ENCODE measurements at regions not wholly inside any gene's neighbourhood (a gene's known extent, or its start where the extent isn't known, plus 50 kb on each side); places are given as distances from the start of the nearest gene placed in this dataset.

DNA sequence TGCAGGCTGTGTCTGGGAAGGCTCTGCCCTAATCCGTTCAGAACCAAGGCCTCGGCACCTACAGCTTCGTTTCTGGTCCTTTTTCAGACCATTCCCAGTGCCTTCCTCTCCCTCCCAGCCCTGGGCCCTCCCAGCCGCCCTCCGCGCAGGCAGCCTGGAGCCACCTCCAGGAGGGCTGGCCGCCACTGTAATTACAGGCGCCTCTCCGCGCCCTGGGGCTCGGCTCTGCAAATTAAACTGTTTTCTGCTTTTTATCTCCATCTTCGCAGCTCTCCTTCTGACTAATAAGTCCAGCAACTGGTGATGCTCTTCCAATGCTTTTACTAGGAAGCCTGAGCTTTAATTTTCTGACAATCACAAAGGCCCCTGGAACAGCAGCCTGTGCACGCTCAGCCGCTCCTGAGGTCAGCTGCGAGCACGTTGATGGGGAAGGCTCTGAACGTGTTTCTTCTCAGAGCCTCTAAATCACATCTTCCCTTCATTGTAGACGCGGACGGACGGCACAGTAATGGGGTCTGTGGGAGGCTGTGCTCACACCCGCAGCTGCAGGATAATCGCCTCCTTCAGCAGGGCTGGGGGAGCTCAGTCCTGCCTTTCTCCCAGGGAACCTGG is 194.6 kb downstream of the DLL1 start:
- DNase-seq (ENCODE audit: low spot score): no peak

DNA sequence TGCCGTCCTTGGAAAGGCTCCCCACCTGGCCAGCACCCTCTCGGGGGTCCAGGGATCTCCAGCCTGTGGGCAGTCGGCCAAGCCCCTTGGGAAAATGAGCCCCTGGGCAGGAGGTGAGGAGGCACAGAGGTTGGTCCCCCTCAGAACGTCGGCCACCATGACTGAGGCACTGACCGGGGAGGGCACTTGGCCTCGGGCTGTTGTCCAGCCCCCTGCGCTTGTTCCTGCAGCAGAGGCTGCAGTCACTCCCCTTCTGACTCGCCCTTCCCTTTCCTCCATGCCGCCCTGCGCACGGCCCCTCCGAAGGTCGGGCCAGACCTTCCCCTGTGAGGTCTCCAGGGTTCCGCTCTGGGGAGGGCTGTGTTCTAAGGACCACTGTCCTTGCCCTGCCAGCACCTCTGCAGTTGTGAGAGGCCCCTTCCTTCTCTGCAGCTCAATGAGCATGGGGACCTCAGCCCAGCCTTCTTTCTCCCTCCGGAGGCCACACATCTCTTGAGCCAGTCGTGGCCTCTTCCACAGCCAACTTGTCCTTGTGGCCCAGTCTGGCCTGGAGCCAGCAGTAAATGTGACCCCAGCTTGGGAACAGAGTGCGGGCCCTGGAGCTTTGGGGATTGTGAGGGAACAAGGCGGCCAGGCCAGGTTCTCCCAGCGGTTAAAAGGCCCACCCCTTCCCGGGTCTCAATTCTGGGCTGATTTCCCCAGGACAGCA is 195.5 kb downstream of the DLL1 start:
- DNase-seq (ENCODE audit: low spot score): no peak

GRCh38 chr6:170094686-170095272 is 196.1 kb downstream of the DLL1 start:
- DNase-seq (ENCODE audit: low spot score): no peak

DNA sequence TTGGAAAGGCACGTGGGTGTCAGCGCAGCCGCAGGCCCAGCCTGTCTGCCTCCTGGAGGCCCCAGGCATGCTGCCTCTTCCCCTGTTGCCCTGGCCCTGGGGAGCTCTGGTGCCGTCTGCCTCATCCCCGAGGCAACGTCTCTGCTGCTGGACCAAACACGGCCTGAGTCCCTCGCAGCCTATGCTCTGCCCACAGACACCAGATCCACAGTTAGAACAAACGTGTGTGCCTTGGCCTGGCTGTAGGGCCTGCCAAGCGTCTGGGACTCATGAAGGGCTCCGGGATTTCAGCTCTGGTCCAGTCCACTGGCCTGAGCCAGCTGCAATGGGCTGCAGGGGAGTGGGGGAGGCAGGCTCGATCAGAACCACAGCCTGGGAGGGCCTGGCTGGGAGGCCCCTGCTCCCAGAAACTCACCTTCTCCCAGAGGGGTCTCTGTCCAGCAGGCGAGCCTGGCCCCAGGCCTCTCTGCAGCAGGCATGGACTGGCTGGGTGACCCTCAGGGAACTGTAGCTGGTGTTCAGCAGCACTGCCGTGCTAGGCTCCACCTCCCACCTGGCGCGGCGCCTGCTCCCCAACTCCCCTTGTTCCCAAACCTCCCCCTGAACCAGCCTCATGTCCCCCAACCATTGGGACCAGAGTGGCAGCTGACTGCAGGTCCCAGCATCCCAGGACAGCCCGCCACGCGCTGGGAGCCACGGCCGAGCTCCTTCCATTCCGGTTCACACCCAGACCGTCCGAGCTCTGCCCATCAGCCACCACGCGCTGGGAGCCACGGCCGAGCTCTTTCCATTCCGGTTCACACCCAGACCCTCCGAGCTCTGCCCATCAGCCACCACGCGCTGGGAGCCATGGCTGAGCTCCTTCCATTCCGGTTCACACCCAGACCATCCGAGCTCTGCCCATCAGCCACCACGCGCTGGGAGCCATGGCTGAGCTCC is 197.0 kb downstream of the DLL1 start:
- DNase-seq (ENCODE audit: low spot score): no peak

- DNase-seq (ENCODE audit: low spot score): no peak
Observed at GRCh38 chr6:170093276-170093657, 197.6 kb downstream of the DLL1 start.

GRCh38 chr6:170092826-170093225 is 198.1 kb downstream of the DLL1 start:
- no peak for DNase-seq (ENCODE audit: low spot score)

DNA sequence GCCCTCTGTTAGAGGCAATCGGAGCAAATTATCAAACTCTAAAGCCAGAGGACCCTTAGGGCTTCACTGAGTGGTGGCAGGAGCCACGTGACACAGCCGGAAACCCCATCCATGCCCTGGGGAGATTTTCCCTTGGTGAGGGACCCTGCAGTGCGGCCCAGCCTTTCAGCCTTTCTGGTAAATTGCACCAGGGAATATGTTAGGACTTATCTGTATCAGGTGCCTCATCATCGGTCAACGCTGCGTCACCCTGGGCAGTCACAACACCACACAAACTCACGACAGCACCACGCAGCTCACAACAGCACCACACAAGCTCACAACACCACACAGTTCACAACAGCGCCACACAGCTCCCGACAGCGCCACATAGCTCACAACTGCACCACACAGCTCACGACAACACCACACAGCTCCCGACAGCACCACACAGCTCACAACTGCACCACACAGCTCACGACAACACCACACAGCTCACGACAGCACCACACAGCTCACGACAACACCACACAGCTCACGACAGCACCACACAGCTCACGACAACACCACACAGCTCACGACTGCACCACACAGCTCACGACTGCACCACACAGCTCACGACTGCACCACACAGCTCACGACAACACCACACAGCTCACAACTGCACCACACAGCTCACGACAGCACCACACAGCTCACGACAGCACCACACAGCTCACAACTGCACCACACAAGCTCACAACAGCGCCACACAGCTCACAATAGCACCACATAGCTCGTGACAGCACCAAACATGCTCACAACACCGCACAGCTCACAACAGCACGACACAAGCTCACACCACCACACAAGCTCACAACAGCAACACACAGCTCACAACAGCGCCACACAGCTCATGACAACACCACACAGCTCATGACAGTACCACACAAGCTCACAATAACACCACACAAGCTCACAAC is 199.0 kb downstream of the DLL1 start:
- DNase-seq (ENCODE audit: low spot score): no peak

GRCh38 chr6:170091000-170091638 is 199.8 kb downstream of the DLL1 start:
- no peak for DNase-seq (ENCODE audit: low spot score)

DNA sequence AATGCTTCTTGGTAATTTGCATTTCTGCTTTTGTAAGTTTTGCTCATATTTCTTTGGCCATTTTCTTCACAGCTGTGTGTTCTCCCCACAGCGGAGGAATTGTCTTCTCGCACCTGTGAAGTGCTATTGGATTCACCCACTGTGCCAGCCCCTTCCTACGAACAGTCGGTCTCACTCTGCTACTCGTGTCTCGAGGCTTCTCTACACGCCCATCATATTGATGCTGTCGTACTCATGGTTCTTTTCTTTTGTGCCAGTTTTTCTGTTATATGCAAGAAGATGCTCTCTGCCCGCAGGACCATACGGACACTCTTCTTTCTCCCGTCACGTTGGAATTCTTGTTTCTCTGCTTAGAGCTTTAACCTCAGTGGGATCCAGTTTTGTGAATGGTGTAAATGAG is 200.3 kb downstream of the DLL1 start:
- no peak for DNase-seq (ENCODE audit: low spot score)

GRCh38 chr6:170089963-170090362 is 200.9 kb downstream of the DLL1 start:
- DNase-seq (ENCODE audit: low spot score): no peak

DNA sequence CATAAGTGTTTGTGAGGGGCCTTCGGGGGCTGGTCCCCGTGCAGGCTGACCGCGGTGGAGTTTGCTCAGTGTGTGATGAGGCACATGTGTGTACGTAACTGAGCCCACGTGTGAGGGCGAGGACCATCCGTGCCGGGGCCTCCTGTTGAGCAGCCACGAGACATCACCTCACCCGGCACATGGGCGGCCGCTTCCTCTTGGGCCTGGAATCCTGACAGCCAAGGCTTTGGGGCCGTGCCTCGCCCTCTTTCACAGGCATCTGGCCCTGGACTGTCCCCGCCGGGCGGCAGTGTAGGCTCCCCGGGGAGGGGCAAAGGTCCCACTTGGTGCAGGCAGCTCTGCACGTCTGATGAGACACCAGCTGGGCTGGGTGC is 202.3 kb downstream of the DLL1 start:
- no peak for DNase-seq (ENCODE audit: low spot score)

DNA sequence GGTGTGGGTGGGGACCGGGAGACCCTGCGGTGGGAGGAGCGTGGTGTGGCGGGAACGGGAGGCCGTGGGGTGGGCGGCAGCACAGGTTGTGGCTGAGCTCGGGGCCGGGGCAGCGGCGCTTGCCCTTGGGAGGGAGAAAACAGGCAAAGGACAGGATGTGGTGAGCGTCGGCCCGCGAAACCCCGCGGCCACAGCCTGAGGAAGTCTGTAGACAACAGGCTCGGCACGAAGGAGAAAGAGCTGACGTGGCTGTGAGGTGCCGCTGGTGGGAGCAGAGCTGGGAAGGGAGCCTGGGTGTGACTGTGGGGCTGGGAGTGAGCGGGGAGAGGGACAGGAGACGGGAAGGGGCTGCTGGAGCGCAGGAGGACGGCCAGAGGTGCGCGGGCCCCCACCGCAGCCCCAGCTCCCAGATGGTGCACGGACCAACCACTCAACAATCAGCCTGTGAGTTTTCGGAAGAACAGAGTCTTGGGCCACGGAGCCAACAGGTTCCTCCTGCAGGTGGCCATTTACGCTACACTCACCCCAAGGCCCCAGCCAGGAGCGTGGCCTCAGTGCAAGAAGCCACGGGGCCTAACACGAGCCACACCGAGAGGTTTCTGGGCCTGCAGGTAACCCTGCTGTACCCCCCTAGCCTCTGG is 202.8 kb downstream of the DLL1 start:
- DNase-seq (ENCODE audit: low spot score): peak; percentile 58

- peak; percentile 22 for DNase-seq (ENCODE audit: low spot score)
Observed at GRCh38 chr6:170087421-170087780, 203.5 kb downstream of the DLL1 start.

GRCh38 chr6:170086639-170087420 is 204.0 kb downstream of the DLL1 start:
- no peak for DNase-seq (ENCODE audit: low spot score)

DNA sequence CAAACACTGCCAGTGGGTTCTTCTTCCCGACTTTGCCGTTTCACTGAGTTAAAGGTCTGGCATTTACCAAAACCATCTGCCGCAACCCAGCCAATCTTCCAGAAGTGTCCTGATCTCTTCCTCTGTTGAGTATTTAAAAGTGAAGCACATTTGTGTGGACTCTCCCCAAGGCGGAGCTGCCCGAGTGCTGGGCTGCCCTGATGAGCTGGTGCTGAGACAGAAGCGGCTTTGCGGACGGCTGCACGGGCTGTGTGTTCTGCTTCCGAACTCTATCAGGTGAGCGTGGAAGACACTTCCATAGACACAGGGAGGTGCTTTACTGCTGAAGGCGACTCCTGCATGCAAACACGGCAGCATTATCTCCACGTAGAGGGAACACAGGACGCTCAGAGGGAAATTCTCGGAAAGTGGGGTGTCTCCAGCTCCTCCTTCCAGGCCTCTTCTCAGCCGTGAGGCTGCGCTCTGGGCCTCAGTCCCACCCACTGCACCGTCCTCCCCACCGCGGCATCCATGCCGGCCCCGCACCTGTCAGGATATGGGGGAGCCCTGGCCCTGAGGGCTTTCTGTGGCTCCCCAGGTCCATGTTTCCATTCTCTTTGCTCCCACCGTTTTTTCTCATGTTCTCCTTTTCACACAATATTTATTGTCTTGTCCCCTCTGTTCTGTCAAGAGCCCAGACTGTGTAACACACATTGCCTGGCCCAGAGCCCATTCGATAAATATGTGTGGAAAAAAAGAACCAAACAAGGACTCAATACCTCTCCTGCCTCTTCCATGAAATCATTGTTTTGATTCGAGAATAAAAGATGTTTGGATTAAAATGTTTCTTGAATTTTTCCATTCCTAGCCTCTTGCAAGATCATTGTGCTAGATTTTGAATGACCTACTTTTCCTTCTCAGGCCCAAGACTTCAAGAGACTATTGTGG is 205.1 kb downstream of the DLL1 start:
- DNase-seq (ENCODE audit: low spot score): no peak

DNA sequence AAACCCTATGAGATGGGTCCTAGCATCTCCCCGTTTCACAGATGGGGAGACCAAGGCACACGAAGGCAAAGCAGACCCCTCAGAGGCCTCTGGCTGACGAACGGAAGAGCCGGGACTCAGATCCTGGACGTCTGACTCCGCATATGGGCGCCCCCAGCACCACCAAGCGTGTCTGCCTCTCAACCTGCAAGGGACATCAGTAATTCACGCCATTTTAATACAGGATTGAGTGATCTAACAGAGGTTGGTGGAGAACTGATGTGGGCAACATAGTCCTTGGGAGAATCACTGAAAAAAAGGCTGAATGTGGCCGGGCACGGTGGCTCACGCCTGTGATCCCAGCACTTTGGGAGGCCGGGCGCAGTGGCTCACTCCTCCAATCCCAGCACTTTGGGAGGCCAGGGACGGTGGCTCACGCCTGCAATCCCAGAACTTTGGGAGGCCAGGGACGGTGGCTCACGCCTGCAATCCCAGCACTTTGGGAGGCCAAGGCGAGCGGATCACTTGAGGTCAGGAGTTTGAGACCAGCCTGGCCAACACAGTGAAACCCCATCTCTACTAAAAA is 206.6 kb downstream of the DLL1 start:
- DNase-seq (ENCODE audit: low spot score): no peak

DNA sequence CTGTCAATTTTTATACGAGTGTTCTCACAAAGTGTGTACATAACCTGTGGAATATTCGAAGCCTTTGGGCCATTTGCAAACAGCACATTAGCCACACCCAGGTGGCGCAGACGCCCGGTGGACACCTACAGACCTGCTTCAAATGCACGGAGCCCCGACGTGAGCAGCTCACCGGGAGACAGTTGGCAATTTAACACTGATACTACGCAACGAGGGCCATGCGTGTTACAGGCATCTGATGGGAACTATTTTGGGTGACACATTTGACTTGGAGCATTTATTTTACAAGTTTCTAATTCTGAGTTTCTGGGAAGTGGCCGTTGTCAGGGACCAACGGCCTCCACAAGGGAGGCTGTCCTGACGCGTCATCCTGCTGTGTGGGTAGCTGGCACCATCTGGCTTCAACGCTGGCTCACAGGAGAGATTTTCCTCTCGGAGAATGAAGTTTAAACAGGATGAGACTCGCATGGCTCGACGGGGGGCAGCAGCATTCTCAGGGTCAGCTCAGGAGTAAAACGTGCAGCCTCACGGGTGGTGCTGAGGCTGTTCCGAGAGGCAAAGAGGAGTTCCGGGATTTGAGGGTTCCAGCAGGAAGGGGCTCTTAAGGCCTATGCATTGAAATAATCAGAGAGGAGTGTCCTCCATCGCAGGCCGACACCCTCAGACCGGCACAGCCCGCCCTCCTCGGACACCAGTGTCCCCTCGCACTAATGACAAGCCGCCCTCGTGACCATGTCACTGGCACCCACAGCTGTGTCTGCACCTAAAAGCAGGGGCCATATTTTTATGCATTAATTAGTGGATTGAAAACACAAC is 207.4 kb downstream of the DLL1 start:
- no peak for DNase-seq (ENCODE audit: low spot score)
